Gastrocnemius medialis (tissue), 4 donors: ENCODE measurements at regions not wholly inside any gene's neighbourhood (a gene's known extent, or its start where the extent isn't known, plus 50 kb on each side); places are given as distances from the start of the nearest gene placed in this dataset.

Experiments used
- ATAC-seq, 2 donors: fragments of 150-250 bp; one replicate each; pipeline ENCODE4 v1.9.1; 2016
- DNase-seq, 2 donors: peaks; one replicate each; pipeline ENCODE4 v3.0.0-alpha.2; 2019
- H3K27ac ChIP-seq, 4 donors: fragments of 200-600 bp; sonication (generic); 1 replicate in 1 of 4; 2 replicates in 3 of 4; pipeline ENCODE4 v1.5.1; 2016 to 2018; ENCODE audit warnings: mild to moderate bottlenecking in 2 of 4, moderate library complexity in 1 of 4
- H3K27me3 ChIP-seq, 3 donors: fragments of 200-600 bp; sonication (generic) in 2 of 3; 1 replicate in 1 of 3; 2 replicates in 2 of 3; pipeline versions ENCODE4 v1.5.1 to v1.6.0; 2016 to 2019; ENCODE audit warnings: mild to moderate bottlenecking in 1 of 3, moderate library complexity in 1 of 3
- H3K36me3 ChIP-seq, 2 donors: fragments of 200-600 bp; sonication (generic) in 1 of 2; one replicate each; pipeline ENCODE4 v1.5.1; 2017 to 2018
- H3K4me1 ChIP-seq, 2 donors: fragments of 200-600 bp; sonication (generic) in 1 of 2; one replicate each; pipeline ENCODE4 v1.5.1; 2016 to 2017; ENCODE audit warnings: mild to moderate bottlenecking in 2 of 2
- H3K4me3 ChIP-seq, 4 donors: fragments of 200-600 bp; sonication (generic) in 3 of 4; 1 replicate in 1 of 4; 2 replicates in 3 of 4; pipeline ENCODE4 v1.5.1; 2016 to 2019; ENCODE audit warnings: mild to moderate bottlenecking in 2 of 4
- H3K9me3 ChIP-seq, 3 donors: fragments of 200-600 bp; sonication (generic) in 2 of 3; 1 replicate in 1 of 3; 2 replicates in 2 of 3; pipeline ENCODE4 v1.5.1; 2016 to 2019
- POLR2A ChIP-seq, 2 donors: fragments of 450-650 bp; IDR thresholded peaks; one replicate each; pipeline ENCODE4 v1.6.1; 2017; ENCODE audit warnings: antibody characterized with exemption in 2 of 2, mild to moderate bottlenecking in 2 of 2, moderate library complexity in 2 of 2
- in situ Hi-C, 4 donors: fragments of 200-750 bp; cut with MboI; loops; one replicate each; pipeline versions ENCODE4 v1.15.0 to v1.8.0; 2017; ENCODE audit warnings: low sequenced_read_pairs in 4 of 4
- intact Hi-C: fragments of 100-400 bp; cut with DNase I; formaldehyde crosslinking; loops from one replicate; pipeline ENCODE4 v1.15.1; 2023; ENCODE audit warnings: low total_unique reads
- TF ChIP-seq, protein P1 (sequence below), 5 experiments: fragments of 450-650 bp in 3 of 5; fragments of 200-600 bp in 2 of 5; sonication (generic) in 2 of 5; IDR thresholded peaks in 4 of 5; conservative IDR thresholded peaks in 1 of 5; 1 replicate in 4 of 5; 2 replicates in 1 of 5; pipeline ENCODE4 v1.5.1; 2016 to 2019; ENCODE audit warnings: antibody characterized with exemption in 5 of 5, mild to moderate bottlenecking in 3 of 5, moderate library complexity in 3 of 5

DNA sequence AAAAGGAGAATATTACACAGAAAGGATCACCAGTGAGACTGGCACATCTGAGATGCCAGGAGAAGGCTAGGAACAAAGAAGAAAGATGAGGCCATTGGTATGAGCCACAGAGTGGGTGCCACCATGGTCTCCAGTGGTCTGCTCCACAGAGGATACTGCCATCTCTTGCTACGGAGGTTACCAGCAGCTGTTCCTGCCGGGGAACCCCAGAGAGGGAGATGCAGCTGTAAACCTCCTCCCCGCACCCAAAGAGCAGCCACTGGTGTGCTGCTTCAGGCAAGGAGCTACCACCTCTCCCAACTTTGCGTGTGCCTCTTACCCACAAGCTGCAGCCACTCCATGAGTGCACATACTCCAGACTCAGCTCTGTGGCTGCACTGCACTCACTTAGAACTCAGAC is 201.5 kb upstream of the RTL1 start:
- in situ Hi-C loops, result no loop called here
- H3K4me1 ChIP-seq, result no peaks in the 10 kb centered on the region
- TF ChIP-seq, protein P1, sequence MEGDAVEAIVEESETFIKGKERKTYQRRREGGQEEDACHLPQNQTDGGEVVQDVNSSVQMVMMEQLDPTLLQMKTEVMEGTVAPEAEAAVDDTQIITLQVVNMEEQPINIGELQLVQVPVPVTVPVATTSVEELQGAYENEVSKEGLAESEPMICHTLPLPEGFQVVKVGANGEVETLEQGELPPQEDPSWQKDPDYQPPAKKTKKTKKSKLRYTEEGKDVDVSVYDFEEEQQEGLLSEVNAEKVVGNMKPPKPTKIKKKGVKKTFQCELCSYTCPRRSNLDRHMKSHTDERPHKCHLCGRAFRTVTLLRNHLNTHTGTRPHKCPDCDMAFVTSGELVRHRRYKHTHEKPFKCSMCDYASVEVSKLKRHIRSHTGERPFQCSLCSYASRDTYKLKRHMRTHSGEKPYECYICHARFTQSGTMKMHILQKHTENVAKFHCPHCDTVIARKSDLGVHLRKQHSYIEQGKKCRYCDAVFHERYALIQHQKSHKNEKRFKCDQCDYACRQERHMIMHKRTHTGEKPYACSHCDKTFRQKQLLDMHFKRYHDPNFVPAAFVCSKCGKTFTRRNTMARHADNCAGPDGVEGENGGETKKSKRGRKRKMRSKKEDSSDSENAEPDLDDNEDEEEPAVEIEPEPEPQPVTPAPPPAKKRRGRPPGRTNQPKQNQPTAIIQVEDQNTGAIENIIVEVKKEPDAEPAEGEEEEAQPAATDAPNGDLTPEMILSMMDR (IDR thresholded peaks at IDR 0.05 in 4 of 5, conservative IDR thresholded peaks at IDR 0.05 in 1 of 5), result no peak
- no peak for TF ChIP-seq POLR2A (IDR thresholded peaks at IDR 0.05)
- no peaks in the 10 kb centered on the region for H3K27me3 ChIP-seq
- no peak overlapping the region for H3K4me3 ChIP-seq
- H3K27ac ChIP-seq, result no peak overlapping the region
- DNase-seq, result no peak
- ATAC-seq, result no peak
- H3K9me3 ChIP-seq, result peaks cover 0 to 4% (median 0%) of the 10 kb centered on the region in 3 donors
- intact Hi-C loops, result no loop called here
- H3K36me3 ChIP-seq, result no peaks in the 10 kb centered on the region

DNA sequence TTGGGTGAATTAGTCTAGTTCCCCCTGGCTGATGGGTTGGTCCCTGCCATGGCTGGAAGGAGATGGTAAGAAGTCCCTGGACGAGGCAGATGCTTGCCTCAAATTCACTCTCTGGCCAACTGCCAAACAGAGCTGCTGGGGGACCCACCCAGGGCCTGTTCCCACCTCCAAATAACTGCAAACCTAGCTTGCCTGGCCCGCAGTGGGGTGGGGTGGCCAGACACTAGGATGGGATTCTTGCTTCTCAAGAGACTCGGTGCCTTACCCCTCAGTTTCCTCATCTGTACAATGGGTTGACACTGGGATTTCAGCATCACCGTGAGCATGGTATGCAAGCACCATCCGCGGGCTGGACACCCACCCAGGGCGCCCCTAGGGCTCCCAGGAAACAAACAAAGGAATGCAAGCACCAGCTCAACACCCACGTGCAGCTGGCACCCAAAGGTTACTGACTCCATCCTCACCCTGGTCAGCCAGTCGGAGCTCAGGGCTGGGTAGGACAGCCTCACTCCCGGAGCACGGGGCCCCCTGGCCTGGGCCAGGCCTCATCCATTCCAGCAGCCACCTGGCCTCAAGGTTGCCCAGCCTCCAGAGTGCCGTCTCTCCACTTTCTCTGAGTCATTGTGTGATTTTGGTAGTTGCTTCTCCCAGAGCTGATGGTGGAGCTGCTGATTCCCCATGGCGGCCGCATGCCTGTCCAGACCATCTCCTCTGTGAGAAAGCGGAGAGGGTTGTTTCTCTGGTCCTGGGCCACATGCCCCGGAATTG is 205.2 kb upstream of the RTL1 start:
- intact Hi-C loops (no loop called here), in situ Hi-C loops (no loop called here)
- H3K27ac ChIP-seq, result no peak overlapping the region
- no peaks in the 10 kb centered on the region for H3K27me3 ChIP-seq
- no peaks in the 10 kb centered on the region for H3K9me3 ChIP-seq
- ATAC-seq, result no peak
- no peaks in the 10 kb centered on the region for H3K4me1 ChIP-seq
- no peak for DNase-seq
- TF ChIP-seq POLR2A (IDR thresholded peaks at IDR 0.05), result no peak
- TF ChIP-seq, protein P1 (IDR thresholded peaks at IDR 0.05 in 4 of 5, conservative IDR thresholded peaks at IDR 0.05 in 1 of 5), result no peak
- H3K36me3 ChIP-seq, result no peaks in the 10 kb centered on the region
- no peak overlapping the region for H3K4me3 ChIP-seq

DNA sequence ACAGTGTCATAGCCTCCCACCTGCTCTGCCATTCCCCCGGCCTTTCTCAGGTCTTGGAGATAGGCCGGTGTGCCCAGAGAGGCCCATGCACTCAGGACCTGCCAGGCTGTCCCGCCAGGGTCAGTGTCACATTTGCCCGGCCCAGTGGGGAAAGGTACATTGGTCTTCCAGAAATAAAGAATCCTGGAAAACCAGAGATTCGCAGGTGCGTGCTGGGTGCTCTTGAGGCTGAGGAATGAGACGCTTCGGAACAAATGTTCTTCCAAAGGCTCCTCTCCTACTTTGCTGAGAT is 205.8 kb upstream of the RTL1 start:
- no peaks in the 10 kb centered on the region for H3K9me3 ChIP-seq
- no peaks in the 10 kb centered on the region for H3K4me1 ChIP-seq
- no peaks in the 10 kb centered on the region for H3K27me3 ChIP-seq
- no peaks in the 10 kb centered on the region for H3K36me3 ChIP-seq
- H3K27ac ChIP-seq, result no peak overlapping the region
- in situ Hi-C loops, result no loop called here
- intact Hi-C loops, result no loop called here
- DNase-seq (no peak), ATAC-seq (no peak)
- no peak for TF ChIP-seq POLR2A (IDR thresholded peaks at IDR 0.05)
- TF ChIP-seq, protein P1 (IDR thresholded peaks at IDR 0.05 in 4 of 5, conservative IDR thresholded peaks at IDR 0.05 in 1 of 5), result no peak
- no peak overlapping the region for H3K4me3 ChIP-seq

DNA sequence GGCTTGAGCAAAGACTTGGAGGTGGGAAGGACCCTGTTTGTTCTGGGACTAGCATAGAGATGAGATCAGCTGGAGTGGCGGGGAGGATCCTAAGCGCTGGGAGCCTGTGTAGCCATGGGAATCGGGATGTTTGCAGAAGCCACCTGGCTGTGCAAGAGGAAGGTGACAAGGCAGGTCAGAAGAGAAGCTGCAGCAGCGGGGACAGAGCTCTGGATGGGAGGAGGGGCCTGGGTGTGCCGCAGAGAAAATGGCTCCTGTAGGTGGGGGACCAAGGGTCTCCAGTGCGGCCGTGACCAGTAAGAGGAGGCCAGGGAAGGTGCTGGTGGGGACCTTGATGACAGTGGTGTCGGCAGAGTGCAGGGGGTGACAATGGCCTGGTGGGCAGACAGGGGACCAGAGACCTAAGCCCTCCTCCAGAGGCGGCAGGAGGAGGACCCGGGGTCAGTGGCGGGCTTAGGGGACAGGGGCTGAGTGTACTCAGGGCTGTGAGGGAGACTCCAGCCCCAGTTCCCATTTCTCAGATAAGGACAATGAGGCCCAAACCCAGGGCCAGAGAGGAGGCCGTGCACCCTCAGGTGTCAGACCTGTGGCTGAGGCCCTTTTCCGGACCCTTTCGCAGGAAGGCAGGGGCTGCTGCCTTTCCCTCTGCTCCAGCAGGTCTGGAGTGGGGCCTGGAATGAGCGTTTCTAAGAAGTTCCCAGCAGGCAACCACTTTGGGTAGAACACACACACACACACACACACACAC is 206.6 kb upstream of the RTL1 start:
- H3K4me3 ChIP-seq, result no peak overlapping the region
- intact Hi-C loops, result no loop called here
- ATAC-seq (no peak), DNase-seq (no peak)
- in situ Hi-C loops, result no loop called here
- H3K36me3 ChIP-seq, result no peaks in the 10 kb centered on the region
- no peaks in the 10 kb centered on the region for H3K9me3 ChIP-seq
- no peaks in the 10 kb centered on the region for H3K27me3 ChIP-seq
- TF ChIP-seq POLR2A (IDR thresholded peaks at IDR 0.05), result no peak
- TF ChIP-seq, protein P1 (IDR thresholded peaks at IDR 0.05 in 4 of 5, conservative IDR thresholded peaks at IDR 0.05 in 1 of 5), result no peak
- no peaks in the 10 kb centered on the region for H3K4me1 ChIP-seq
- no peak overlapping the region for H3K27ac ChIP-seq
